ENCODE measurements at regions not wholly inside any gene's neighbourhood (a gene's known extent, or its start where the extent isn't known, plus 50 kb on each side); places are given as distances from the start of the nearest gene placed in this dataset.

DNA sequence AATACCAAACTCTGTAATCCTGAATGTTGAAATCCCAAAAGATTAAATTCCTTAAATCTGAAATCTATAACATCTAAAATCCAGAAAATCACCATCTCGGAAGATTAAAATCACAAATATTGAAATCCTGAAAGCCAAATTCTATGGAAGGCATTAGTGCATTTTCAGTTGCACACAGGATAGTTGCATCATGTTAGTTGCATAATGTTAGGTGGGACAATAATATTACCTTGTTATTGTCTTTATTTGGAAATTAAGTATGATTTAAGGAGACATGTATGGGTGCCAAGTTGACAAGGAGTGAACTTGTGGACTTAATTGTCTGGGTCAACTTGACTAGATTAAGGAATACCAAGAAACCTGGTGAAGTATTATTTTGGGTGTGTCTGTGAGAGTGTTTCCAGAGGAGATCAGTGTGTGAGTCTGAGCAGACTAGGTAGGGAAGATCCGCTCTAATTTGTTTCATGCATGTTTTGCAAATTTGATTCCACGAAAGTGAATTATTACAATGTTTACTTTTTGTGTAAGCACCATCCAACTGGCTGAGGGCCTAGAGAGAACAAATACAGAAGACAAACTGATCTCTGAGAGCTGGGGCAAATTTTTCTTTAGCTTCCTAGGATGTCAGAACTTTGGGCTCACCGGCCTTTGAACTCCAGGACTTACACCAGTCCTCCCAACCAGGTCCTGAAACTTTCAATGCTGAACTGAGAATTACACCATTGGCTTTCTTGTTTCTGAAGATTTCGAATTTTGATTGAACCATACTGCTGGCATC, 545.1 kb upstream of the IRAK1BP1 start:
- no peaks in the 10 kb centered on the region for H3K4me1 Mint-ChIP-seq
- no peaks in the 10 kb centered on the region for H3F3A ChIP-seq (replicated peaks; ENCODE audit: low read depth)

More for the DNA sequence above, 545.1 kb upstream of the IRAK1BP1 start:
- Mint-ChIP-seq H3K27ac (no peak overlapping the region), H3K4me3 (no peak overlapping the region), H3K27me3 (ENCODE audit: insufficient read depth, low read depth, poor library complexity) (no peaks in the 10 kb centered on the region), H3K36me3 (ENCODE audit: low read depth) (no peaks in the 10 kb centered on the region), H3K9me3 (no peaks in the 10 kb centered on the region)
- DNase-seq (ENCODE audit: low spot score) (no peak), ATAC-seq (no peak)
- no peak for TF ChIP-seq JUNB (IDR thresholded peaks at IDR 0.05; ENCODE audit: unreplicated experiment)
- no peak for TF ChIP-seq ETS1 (IDR thresholded peaks at IDR 0.05)
- TF ChIP-seq EZH2phosphoT487 (IDR thresholded peaks at IDR 0.05; ENCODE audit: unreplicated experiment) = no peak
- TF ChIP-seq, protein P1, sequence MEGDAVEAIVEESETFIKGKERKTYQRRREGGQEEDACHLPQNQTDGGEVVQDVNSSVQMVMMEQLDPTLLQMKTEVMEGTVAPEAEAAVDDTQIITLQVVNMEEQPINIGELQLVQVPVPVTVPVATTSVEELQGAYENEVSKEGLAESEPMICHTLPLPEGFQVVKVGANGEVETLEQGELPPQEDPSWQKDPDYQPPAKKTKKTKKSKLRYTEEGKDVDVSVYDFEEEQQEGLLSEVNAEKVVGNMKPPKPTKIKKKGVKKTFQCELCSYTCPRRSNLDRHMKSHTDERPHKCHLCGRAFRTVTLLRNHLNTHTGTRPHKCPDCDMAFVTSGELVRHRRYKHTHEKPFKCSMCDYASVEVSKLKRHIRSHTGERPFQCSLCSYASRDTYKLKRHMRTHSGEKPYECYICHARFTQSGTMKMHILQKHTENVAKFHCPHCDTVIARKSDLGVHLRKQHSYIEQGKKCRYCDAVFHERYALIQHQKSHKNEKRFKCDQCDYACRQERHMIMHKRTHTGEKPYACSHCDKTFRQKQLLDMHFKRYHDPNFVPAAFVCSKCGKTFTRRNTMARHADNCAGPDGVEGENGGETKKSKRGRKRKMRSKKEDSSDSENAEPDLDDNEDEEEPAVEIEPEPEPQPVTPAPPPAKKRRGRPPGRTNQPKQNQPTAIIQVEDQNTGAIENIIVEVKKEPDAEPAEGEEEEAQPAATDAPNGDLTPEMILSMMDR (conservative IDR thresholded peaks at IDR 0.05; ENCODE audit: low read depth in 2 of 2) = no peak
- TF ChIP-seq, protein P2, sequence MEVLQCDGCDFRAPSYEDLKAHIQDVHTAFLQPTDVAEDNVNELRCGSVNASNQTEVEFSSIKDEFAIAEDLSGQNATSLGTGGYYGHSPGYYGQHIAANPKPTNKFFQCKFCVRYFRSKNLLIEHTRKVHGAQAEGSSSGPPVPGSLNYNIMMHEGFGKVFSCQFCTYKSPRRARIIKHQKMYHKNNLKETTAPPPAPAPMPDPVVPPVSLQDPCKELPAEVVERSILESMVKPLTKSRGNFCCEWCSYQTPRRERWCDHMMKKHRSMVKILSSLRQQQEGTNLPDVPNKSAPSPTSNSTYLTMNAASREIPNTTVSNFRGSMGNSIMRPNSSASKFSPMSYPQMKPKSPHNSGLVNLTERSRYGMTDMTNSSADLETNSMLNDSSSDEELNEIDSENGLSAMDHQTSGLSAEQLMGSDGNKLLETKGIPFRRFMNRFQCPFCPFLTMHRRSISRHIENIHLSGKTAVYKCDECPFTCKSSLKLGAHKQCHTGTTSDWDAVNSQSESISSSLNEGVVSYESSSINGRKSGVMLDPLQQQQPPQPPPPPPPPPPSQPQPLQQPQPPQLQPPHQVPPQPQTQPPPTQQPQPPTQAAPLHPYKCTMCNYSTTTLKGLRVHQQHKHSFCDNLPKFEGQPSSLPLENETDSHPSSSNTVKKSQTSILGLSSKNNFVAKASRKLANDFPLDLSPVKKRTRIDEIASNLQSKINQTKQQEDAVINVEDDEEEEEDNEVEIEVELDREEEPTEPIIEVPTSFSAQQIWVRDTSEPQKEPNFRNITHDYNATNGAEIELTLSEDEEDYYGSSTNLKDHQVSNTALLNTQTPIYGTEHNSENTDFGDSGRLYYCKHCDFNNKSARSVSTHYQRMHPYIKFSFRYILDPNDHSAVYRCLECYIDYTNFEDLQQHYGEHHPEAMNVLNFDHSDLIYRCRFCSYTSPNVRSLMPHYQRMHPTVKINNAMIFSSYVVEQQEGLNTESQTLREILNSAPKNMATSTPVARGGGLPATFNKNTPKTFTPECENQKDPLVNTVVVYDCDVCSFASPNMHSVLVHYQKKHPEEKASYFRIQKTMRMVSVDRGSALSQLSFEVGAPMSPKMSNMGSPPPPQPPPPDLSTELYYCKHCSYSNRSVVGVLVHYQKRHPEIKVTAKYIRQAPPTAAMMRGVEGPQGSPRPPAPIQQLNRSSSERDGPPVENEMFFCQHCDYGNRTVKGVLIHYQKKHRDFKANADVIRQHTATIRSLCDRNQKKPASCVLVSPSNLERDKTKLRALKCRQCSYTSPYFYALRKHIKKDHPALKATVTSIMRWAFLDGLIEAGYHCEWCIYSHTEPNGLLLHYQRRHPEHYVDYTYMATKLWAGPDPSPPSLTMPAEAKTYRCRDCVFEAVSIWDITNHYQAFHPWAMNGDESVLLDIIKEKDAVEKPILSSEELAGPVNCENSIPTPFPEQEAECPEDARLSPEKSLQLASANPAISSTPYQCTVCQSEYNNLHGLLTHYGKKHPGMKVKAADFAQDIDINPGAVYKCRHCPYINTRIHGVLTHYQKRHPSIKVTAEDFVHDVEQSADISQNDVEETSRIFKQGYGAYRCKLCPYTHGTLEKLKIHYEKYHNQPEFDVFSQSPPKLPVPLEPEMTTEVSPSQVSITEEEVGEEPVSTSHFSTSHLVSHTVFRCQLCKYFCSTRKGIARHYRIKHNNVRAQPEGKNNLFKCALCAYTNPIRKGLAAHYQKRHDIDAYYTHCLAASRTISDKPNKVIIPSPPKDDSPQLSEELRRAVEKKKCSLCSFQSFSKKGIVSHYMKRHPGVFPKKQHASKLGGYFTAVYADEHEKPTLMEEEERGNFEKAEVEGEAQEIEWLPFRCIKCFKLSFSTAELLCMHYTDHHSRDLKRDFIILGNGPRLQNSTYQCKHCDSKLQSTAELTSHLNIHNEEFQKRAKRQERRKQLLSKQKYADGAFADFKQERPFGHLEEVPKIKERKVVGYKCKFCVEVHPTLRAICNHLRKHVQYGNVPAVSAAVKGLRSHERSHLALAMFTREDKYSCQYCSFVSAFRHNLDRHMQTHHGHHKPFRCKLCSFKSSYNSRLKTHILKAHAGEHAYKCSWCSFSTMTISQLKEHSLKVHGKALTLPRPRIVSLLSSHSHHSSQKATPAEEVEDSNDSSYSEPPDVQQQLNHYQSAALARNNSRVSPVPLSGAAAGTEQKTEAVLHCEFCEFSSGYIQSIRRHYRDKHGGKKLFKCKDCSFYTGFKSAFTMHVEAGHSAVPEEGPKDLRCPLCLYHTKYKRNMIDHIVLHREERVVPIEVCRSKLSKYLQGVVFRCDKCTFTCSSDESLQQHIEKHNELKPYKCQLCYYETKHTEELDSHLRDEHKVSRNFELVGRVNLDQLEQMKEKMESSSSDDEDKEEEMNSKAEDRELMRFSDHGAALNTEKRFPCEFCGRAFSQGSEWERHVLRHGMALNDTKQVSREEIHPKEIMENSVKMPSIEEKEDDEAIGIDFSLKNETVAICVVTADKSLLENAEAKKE (CRISPR knock-in tag; IDR thresholded peaks at IDR 0.05) = no peak
- H3K4me3 ChIP-seq = no peak overlapping the region
- no peaks in the 10 kb centered on the region for H3K79me2 ChIP-seq (replicated peaks; ENCODE audit: insufficient read depth)
- H4K20me1 ChIP-seq (replicated peaks; ENCODE audit: insufficient read depth) = no peaks in the 10 kb centered on the region
- H3K27ac ChIP-seq (ENCODE audit: low read depth) = no peak overlapping the region
- no peak overlapping the region for H3K4me2 ChIP-seq
- H3K36me3 ChIP-seq (ENCODE audit: insufficient read depth) = no peaks in the 10 kb centered on the region
- no peaks in the 10 kb centered on the region for H3K4me1 ChIP-seq (ENCODE audit: insufficient read depth)
- no peak overlapping the region for H2AFZ ChIP-seq
- H3K9me2 ChIP-seq (ENCODE audit: insufficient read depth) = no peaks in the 10 kb centered on the region
- no peaks in the 10 kb centered on the region for H3K27me3 ChIP-seq (ENCODE audit: insufficient read depth)

Measured in GM23338 (cell line).